H1 (cell line): ENCODE measurements at regions not wholly inside any gene's neighbourhood (a gene's known extent, or its start where the extent isn't known, plus 50 kb on each side); places are given as distances from the start of the nearest gene placed in this dataset.
"Not testable (repeated sequence)": the region's sequence is repeated elsewhere in the genome, so short reads cannot be mapped to it uniquely, and the experiment has no call there.

ENCODE experiments used
- CTCF ChIA-PET: fragments of 300-600 bp; sonication (Branson Sonifier 250); formaldehyde crosslinking; loops from one replicate; lab custom pipeline; 2021; ENCODE audit not compliant: partially characterized antibody; lab: Charles Lee
- POLR2A ChIA-PET: fragments of 300-600 bp; sonication (Branson Sonifier 250); formaldehyde crosslinking; loops from one replicate; lab custom pipeline; 2021; ENCODE audit warnings: inconsistent platforms; ENCODE audit not compliant: partially characterized antibody; lab: Charles Lee
- DNase-seq, 2 experiments: peaks; one replicate each; pipeline versions ENCODE4 v3.0.0 to v3.0.0-alpha.2; 2010 to 2022; ENCODE audit warnings: low spot score in 2 of 2, low read depth in 1 of 2, mixed read lengths in 1 of 2
- FAIRE-seq: peaks from 2 replicates; lab custom pipeline; 2011; peaks lifted over from hg19 to GRCh38; lab: Jason Lieb, UNC
- H2AFZ ChIP-seq: 2 replicates; pipeline ENCODE4 v1.8.1; 2012; ENCODE audit warnings: low read length, inconsistent platforms
- H2AK5ac ChIP-seq: 2 replicates; pipeline ENCODE4 v1.6.1; 2013; ENCODE audit warnings: low read depth, low read length
- H2BK120ac ChIP-seq: replicated peaks from 2 replicates; pipeline ENCODE3; 2013; ENCODE audit warnings: low read depth, low read length, inconsistent platforms
- H2BK12ac ChIP-seq: 2 replicates; pipeline ENCODE4 v1.6.1; 2013; ENCODE audit warnings: low read depth, low read length
- H2BK15ac ChIP-seq: 2 replicates; pipeline ENCODE4 v1.6.1; 2013; ENCODE audit warnings: low read length
- H2BK20ac ChIP-seq: 2 replicates; pipeline ENCODE4 v1.6.1; 2013; ENCODE audit warnings: low read length
- H2BK5ac ChIP-seq: 2 replicates; pipeline ENCODE4 v1.6.1; 2013; ENCODE audit warnings: low read depth, low read length
- H3K14ac ChIP-seq: 2 replicates; pipeline ENCODE4 v1.6.1; 2013; ENCODE audit warnings: inconsistent platforms; ENCODE audit not compliant: insufficient read length
- H3K18ac ChIP-seq: 2 replicates; pipeline ENCODE4 v1.6.1; 2013; ENCODE audit warnings: low read length; ENCODE audit errors: extremely low read depth
- H3K23ac ChIP-seq: 2 replicates; pipeline ENCODE4 v1.6.1; 2013; ENCODE audit warnings: inconsistent platforms; ENCODE audit not compliant: insufficient read length
- H3K23me2 ChIP-seq: 2 replicates; pipeline ENCODE4 v1.6.1; 2013; ENCODE audit warnings: low read depth, low read length
- H3K27ac ChIP-seq: 2 replicates; pipeline ENCODE4 v1.6.1; 2011; ENCODE audit warnings: low read depth, low read length, inconsistent platforms
- H3K27me3 ChIP-seq, 4 experiments: replicated peaks in 1 of 4; 1 replicate in 1 of 4; 2 replicates in 3 of 4; pipeline versions ENCODE4 v1.6.1 to v1.8.1; 2011 to 2013; ENCODE audit warnings: low read length in 3 of 4, mild to moderate bottlenecking in 3 of 4, inconsistent platforms in 2 of 4, mixed read lengths in 2 of 4, moderate library complexity in 1 of 4; ENCODE audit not compliant: control insufficient read depth in 3 of 4, insufficient read depth in 3 of 4; ENCODE audit errors: extremely low read depth in 1 of 4
- H3K36me3 ChIP-seq, 4 experiments: 2 replicates each; pipeline versions ENCODE4 v1.6.1 to v1.8.1; 2011 to 2013; ENCODE audit warnings: mild to moderate bottlenecking in 4 of 4, low read length in 3 of 4, moderate library complexity in 2 of 4, control low read depth in 1 of 4, inconsistent platforms in 1 of 4; ENCODE audit not compliant: insufficient read depth in 4 of 4, control insufficient read depth in 2 of 4
- H3K4ac ChIP-seq: replicated peaks from 2 replicates; pipeline ENCODE3; 2013; ENCODE audit warnings: low read length, low read depth, mixed read lengths, inconsistent platforms; ENCODE audit not compliant: insufficient read length
- H3K4me1 ChIP-seq, 4 experiments: replicated peaks in 1 of 4; 1 replicate in 1 of 4; 2 replicates in 3 of 4; pipeline versions ENCODE4 v1.6.1 to v1.8.1; 2011 to 2013; ENCODE audit warnings: low read length in 3 of 4, inconsistent platforms in 2 of 4, mixed read lengths in 1 of 4; ENCODE audit not compliant: insufficient read depth in 4 of 4, control insufficient read depth in 3 of 4
- H3K4me2 ChIP-seq, 2 experiments: 2 replicates each; pipeline versions ENCODE4 v1.6.1 to v1.8.1; 2011 to 2013; ENCODE audit warnings: low read depth in 2 of 2, low read length in 2 of 2, control low read depth in 1 of 2, inconsistent platforms in 1 of 2, mild to moderate bottlenecking in 1 of 2; ENCODE audit not compliant: insufficient read depth in 1 of 2
- H3K4me3 ChIP-seq, 4 experiments: fragments of 200-600, 300-600 bp in 1 of 4; sonication (generic), shearing (Covaris generic), sonication (Bioruptor Twin) in 1 of 4; 2 replicates each; pipeline versions ENCODE4 v1.5.1 to v1.8.1; 2011 to 2016; ENCODE audit warnings: low read length in 4 of 4, low read depth in 3 of 4, control low read depth in 2 of 4, inconsistent platforms in 2 of 4, mild to moderate bottlenecking in 2 of 4, mixed read lengths in 1 of 4, moderate library complexity in 1 of 4; ENCODE audit not compliant: insufficient read depth in 2 of 4; ENCODE audit errors: extremely low read depth in 1 of 4
- H3K56ac ChIP-seq: replicated peaks from 2 replicates; pipeline ENCODE3; 2013; ENCODE audit warnings: low read depth, mild to moderate bottlenecking, mixed read lengths, low read length, inconsistent platforms; ENCODE audit not compliant: insufficient read length
- H3K79me1 ChIP-seq: 2 replicates; pipeline ENCODE4 v1.6.1; 2013; ENCODE audit warnings: low read depth, low read length, control low read depth
- H3K79me2 ChIP-seq, 2 experiments: 2 replicates each; pipeline versions ENCODE4 v1.6.1 to v1.8.1; 2012 to 2013; ENCODE audit warnings: low read length in 2 of 2, mild to moderate bottlenecking in 2 of 2, inconsistent platforms in 1 of 2; ENCODE audit not compliant: insufficient read depth in 2 of 2, control insufficient read depth in 1 of 2
- H3K9ac ChIP-seq, 4 experiments: replicated peaks in 1 of 4; 1 replicate in 1 of 4; 2 replicates in 3 of 4; pipeline versions ENCODE4 v1.6.1 to v1.8.1; 2011 to 2013; ENCODE audit warnings: low read depth in 3 of 4, low read length in 3 of 4, control low read depth in 2 of 4, mild to moderate bottlenecking in 2 of 4, moderate library complexity in 2 of 4, inconsistent platforms in 1 of 4; ENCODE audit errors: extremely low read depth in 1 of 4
- H3K9me3 ChIP-seq, 2 experiments: 2 replicates each; pipeline versions ENCODE4 v1.6.1 to v1.8.1; 2012 to 2013; ENCODE audit warnings: mild to moderate bottlenecking in 2 of 2, moderate library complexity in 2 of 2, control low read depth in 1 of 2, inconsistent platforms in 1 of 2, low read depth in 1 of 2, low read length in 1 of 2, mixed read lengths in 1 of 2; ENCODE audit not compliant: insufficient read depth in 2 of 2
- H4K20me1 ChIP-seq, 2 experiments: replicated peaks in 1 of 2; 2 replicates each; pipeline versions ENCODE3 to v1.8.1; 2011 to 2013; ENCODE audit warnings: inconsistent platforms in 2 of 2, low read length in 2 of 2, mild to moderate bottlenecking in 1 of 2; ENCODE audit not compliant: insufficient read depth in 2 of 2, control insufficient read depth in 1 of 2
- H4K5ac ChIP-seq: 2 replicates; pipeline ENCODE4 v1.6.1; 2013; ENCODE audit warnings: low read length, low read depth, mixed read lengths, inconsistent platforms; ENCODE audit not compliant: insufficient read length
- H4K8ac ChIP-seq: 2 replicates; pipeline ENCODE4 v1.8.0; 2013; ENCODE audit warnings: mild to moderate bottlenecking, moderate library complexity, low read length, inconsistent platforms; ENCODE audit not compliant: insufficient read depth; ENCODE audit errors: extremely low read depth
- H4K91ac ChIP-seq: replicated peaks from 2 replicates; pipeline ENCODE3; 2013; ENCODE audit warnings: low read length, mixed read lengths, inconsistent platforms; ENCODE audit not compliant: insufficient read length
- WGBS, 2 experiments: shearing (Covaris generic) in 1 of 2; methylation state at CpG; one replicate each; pipeline versions ENCODE4 v1.1.6 to v1.1.7; 2013 to 2015; ENCODE audit warnings: low lambda C conversion rate in 2 of 2, mixed read lengths in 2 of 2, inconsistent platforms in 1 of 2, low coverage in 1 of 2, missing lambda C conversion rate in 1 of 2; ENCODE audit not compliant: insufficient replicate concordance in 2 of 2, insufficient coverage in 1 of 2, insufficient read length in 1 of 2; ENCODE audit errors: extremely low coverage in 1 of 2, missing lambda C conversion rate in 1 of 2; 5-methylcytosine and 5-hydroxymethylcytosine counted together
- small RNA-seq: library from polyadenylated mRNA; stranded (forward); fragments of <200 nt; extraction: miRNeasy Mini kit (QIAGEN cat#:217004); gene quantifications from one replicate; pipeline ENCODE3, GENCODE V24; 2013; ENCODE audit not compliant: insufficient read depth

DNA sequence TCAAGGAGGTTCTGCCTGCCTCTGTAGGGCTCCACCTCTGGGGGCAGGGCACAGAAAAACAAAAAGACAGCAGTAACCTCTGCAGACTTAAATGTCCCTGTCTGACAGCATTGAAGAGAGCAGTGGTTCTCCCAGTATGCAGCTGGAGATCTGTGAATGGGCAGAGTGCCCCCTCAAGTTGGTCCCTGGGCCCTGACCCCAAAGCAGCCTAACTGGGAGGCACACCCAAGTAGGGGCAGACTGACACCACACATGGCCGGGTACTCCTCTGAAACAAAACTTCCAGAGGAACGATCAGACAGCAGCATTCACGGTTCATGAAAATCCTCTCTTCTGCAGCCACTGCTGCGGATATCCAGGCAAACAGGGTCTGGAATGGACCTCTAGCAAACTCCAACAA is 409.2 kb downstream of the ALG10 start:
- DNase-seq, H3K56ac ChIP-seq, H3K4me1 ChIP-seq, H4K5ac ChIP-seq, H3K79me2 ChIP-seq, H3K23ac ChIP-seq, H3K9ac ChIP-seq, H2BK5ac ChIP-seq, CTCF ChIA-PET, H2AK5ac ChIP-seq, H3K4me2 ChIP-seq, H3K18ac ChIP-seq, H3K4me3 ChIP-seq, H2BK120ac ChIP-seq, H4K8ac ChIP-seq, H3K36me3 ChIP-seq, H3K27ac ChIP-seq, FAIRE-seq, H4K20me1 ChIP-seq, H4K91ac ChIP-seq, H3K14ac ChIP-seq, H3K27me3 ChIP-seq, H2BK20ac ChIP-seq, H2AFZ ChIP-seq, H2BK12ac ChIP-seq, POLR2A ChIA-PET, H2BK15ac ChIP-seq, H3K23me2 ChIP-seq, H3K4ac ChIP-seq, H3K79me1 ChIP-seq: not testable (repeated sequence)
- peaks cover 40 to 50% of the 10 kb centered on the region in 2 experiments for H3K9me3 ChIP-seq
- WGBS, 2 experiments = 71% methylated on average over 4 of the region's 4 CpGs; no CpG with 5 or more reads in 1 of the 2 experiments

Small RNAs in the stretch of these regions (small RNA-seq; reads per million reads assigned to genes)
- gene RNA5SP357 = 0.86 reads per million
